AG08396 (cell line): ENCODE measurements at regions not wholly inside any gene's neighbourhood (a gene's known extent, or its start where the extent isn't known, plus 50 kb on each side); places are given as distances from the start of the nearest gene placed in this dataset.
"Not testable (repeated sequence)": the region's sequence is repeated elsewhere in the genome, so short reads cannot be mapped to it uniquely, and the experiment has no call there.

Source experiments
- DNase-seq: peaks from one replicate; pipeline ENCODE4 v3.0.0; 2012; ENCODE audit warnings: low spot score, mixed read lengths

DNA sequence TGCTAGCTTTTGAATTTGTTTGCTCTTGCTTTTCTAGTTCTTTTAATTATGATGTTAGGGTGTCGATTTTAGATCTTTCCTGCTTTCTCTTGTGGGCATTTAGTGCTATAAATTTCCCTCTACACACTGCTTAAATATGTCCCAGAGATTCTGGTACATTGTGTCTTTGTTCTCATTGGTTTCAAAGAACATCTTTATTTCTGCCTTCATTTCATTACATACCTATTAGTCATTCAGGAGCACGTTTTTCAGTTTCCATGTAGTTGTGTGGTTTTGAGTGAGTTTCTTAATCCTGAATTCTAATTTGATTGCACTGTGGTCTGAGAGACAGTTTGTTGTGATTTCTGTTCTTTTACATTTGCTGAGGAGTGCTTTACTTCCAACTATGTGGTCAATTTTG, 51.2 kb upstream of the MB21D2 start:
- DNase-seq = not testable (repeated sequence)

DNA sequence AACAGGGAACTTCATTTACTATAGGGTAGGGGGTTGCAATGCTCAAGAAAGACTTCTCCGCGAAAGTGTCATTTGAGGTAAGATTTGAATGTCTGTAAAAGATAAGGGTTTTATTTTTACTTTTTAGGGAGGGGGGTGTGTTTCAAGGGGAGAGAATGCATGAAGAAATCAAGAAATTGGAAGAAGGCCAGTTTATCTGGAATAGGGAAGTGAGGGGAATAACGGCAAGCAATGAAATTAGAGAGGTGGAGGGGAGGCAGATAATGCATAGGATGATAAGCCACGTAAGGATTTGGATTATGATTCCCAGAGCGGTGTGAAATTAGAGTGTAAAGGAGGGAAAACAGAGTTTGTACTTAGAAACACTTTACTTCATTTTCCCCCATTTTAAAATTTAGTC, 63.0 kb upstream of the MB21D2 start:
- DNase-seq = no peak

DNA sequence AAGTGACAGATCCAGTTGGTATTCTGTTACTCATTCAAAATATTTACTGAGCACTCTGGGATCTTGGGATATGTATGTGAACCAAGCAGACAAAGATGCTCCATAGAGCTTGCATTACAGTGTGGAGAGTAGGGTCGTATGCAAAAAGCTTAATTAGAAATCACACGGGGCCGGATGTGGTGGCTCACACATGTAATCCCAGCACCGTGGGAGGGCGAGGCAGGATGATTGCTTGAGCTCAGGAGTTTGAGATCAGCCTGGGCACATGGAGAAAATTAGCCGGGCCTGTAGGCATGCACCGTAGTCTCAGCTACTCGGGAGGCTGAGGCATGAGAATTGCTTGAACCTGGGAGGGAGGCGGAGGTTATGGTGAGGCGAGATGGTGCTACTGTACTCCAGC, 68.7 kb upstream of the MB21D2 start:
- no peak for DNase-seq

DNA sequence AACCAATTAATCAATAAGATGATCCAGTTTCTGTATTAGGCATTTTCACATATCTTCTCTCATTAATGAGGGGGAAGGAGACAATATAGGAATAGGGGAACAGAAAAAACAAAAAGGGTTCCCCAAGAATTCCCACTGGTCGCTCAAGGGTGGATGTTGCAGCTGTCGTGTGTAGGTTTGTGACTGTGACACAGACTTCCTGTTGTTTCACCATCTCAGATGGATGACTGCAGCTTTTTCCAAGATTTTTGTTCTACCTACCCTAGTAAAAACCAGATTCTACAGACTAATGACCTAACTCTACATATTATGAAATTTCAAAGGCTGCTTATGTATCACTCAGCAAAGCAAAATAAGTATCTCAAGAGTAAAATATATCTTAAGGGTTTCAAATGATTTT, 73.7 kb upstream of the MB21D2 start:
- no peak for DNase-seq

DNA sequence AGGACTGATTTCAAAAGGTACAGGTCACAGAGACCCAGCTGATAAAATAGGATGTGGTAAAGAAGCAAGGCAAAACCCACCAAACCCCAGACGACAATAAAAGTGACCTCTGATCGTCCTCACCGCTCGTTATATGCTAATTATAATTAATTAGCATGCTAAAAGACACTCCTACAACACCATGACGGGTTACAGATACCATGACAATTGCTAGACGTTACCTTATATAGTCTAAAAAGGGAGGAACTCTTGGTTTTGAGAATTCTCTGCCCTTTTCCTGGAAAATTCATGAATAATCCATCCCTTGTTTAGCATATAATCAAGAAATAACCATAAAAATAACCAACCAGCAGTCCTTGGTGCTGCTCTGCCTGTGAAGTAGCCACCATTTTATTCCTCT, 74.7 kb upstream of the MB21D2 start:
- DNase-seq = no peak

DNA sequence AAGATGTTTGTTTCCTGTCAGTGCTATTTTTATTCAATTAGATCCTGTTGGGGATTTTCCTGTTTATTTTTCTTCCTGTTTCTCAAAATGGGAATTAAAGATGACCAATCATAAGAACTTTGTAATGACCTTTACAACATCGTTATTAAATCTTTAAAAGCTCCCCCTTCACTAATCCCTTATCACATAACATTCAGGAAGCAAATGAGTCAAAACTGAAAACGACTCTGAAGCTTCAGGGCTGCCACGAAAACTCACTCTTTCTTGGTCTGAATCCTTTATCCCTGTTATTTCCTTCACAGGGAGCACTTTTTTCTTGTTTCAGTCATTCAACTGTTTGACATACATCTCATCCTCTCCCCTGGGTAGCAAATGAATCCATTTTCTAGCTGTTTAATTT, 75.8 kb upstream of the MB21D2 start:
- DNase-seq = no peak

DNA sequence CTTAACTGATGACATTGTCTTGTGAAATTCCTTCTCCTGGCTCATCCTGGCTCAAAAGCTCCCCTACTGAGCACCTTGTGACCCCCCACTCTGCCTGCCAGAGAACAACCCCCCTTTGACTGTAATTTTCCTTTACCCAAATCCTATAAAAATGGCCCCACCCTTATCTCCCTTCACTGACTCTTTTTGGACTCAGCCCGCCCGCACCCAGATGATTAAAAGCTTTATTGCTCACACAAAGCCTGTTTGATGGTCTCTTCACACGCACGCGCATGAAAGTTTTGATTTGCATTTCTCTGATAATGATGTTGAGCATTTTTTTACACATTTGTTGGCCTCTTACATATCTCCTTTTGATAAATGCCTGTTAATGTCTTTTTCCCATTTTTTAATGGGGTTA, 83.5 kb upstream of the MB21D2 start:
- not testable (repeated sequence) for DNase-seq

DNA sequence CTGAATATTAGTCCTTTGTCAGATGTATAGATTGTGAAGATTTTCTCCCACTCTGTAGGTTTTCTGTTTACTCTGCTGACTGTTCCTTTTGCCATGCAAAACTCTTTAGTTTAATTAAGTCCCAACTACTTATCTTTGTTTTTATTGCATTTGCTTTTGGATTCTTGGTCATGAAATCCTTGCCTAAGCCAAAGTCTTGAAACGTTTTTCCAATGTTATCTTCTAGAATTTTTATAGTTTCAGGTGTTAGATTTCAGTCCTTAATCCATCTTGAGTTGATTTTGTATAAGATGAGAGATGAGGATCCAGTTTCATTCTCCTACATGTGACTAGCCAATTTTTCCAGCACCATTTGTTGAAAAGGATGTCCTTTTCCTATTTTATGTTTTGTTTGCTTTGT, 86.0 kb upstream of the MB21D2 start:
- DNase-seq = not testable (repeated sequence)

DNA sequence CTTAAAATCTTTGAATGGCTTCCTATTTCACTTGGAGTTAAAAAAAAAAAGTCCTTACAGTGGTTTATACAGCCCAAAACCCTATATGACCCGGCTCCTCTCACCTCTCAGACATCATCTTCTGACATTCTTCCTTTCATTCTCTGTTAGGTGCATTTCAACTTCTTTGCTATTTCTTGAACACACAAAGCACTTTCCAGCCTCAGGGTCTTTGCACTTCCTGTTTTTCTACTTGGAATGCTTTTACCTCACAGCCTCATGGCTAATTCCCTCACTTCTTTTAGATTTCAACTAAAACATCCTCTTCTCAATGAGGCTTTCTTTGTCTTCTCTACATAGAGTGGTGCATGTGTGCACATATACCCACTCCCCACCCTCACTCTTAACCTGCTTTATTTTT, 91.0 kb upstream of the MB21D2 start:
- DNase-seq = no peak

DNA sequence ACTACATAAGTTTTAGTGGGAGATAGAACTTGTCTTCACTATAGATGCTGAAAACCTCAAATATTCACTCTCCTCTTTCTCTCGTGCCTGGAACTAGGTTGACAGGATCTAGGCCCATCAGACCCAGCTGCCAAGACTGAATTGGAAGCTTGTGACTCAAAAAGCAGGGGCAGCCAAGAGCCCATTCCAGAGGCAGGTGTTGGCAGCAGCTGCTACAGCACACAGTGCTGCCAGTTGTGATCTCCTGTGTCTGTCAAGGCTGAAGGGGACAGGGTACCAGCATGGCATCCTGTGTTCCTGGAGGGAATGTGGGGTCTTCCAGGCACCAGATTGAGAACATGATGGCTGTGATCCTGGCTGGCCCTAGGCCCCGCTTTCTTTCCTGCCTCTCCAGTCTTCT, 92.5 kb upstream of the MB21D2 start:
- no peak for DNase-seq

DNA sequence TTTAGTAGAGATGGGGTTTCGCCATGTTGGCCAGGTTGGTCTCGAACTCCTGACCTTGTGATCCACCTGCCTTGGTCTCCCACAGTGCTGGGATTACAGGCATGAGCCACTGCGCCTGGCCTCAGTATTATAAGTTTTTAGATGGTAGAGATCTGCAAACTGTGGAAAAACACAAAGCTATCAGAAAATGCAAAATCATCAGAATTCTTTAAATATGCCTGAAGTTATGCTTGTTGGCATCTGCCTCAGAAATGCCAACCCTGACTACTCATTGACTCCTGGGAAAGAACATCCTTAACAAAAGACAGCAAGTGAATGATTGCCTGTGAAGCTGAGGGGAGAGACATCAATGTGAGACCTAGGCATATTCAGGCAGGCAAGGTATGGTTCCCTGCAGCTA, 94.3 kb upstream of the MB21D2 start:
- no peak for DNase-seq

DNA sequence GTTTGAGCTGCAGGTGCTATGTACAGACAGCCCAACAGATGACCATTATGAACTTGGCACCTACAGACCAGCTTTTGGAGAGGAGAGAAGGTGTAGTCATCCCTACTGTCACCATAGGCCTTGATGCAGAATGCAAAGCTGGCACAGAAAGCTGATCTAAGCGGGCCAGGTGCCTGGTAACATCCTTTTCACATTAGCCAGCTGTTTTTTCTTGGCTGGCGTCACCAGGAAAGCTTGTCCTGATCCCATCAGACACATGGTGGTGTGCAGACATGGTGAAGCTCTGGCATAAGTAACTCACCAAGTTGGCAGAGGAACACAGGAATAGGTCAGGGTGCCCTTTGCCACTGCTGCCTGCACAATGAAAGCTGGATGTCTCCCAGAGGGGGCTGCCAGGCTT, 97.2 kb upstream of the MB21D2 start:
- no peak for DNase-seq

DNA sequence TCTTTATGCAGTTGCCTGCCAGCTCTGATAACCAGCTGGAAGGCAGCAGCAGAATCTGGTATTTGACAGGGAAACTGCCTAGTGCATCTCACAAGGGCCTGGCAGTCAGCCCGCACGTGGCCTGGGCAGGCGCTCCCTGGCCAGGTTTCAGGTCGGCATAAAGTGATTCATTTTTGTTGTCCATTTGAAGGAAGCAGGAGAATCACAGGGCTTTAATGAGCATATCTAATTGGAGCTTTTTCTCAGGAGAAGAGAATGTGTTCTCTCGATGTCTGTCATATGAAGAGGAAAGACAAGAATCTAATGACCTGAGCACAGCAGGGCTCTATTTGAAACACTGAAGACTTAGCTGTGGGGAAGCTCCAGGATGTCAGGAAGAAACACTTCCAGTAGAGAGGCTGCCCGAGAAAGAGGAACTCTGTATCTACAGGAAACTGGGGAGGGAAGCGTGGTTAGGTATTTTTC, 98.8 kb upstream of the MB21D2 start:
- no peak for DNase-seq

DNA sequence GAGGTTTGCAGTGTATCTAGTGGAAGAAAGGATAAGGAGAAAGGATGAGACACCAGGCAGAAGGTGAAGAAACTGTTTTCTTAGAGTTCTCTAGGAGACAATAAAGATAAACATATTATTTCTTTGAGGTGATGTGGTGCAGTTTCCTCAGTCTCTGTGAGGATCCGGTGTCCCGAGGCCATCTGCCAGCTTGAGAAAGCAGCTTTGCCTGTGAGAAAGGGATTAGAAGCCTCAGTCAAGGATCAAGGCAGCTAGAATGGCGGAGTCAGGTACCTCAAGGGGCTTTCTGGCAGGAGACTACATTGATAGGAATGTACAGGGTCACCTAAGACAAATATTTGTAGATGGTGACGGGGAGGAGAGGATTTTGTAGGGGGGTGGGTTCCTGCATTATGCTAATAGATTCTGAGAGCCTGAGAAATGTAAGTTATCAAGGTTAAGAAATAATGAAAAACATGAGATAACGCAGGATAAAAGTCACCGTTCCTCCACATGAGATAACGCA, 103.9 kb upstream of the MB21D2 start:
- no peak for DNase-seq

DNA sequence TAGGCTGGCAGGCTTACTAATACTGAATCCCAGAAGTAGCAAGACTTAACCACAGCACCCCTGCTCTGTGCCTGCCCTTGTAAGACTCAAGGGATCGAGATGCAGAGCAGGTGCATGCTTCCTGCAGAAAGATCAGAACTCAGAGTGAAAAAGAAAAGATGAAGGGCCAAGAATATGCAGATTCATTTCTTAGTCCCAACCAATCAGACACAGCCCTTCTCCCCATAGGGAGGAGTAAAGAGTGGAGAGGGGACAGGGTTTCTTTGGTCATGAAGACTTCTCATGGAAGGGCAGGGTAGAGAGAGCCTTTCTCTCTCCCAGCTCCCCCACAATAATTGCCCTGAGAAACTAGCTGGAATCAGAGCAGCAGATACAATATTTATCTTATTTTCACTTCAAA, 105.6 kb upstream of the MB21D2 start:
- no peak for DNase-seq

DNA sequence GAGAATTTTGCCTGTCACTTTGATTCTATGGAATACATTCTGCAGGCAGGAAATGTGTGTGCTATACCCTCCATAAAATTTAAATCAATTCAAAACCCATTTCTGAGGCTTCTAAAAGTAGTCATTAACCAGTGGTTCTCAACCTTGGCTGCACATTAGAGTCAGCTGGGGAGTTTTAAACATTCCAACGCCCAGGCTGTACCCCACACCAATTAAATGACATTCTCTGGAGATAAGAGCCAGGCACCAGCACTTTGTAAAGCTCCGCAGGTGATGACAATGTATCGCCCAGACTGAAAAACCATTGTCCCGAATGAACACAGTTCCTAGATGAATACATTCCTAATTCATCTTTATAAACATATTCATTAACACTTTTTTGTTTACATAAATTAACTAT, 110.6 kb upstream of the MB21D2 start:
- no peak for DNase-seq

DNA sequence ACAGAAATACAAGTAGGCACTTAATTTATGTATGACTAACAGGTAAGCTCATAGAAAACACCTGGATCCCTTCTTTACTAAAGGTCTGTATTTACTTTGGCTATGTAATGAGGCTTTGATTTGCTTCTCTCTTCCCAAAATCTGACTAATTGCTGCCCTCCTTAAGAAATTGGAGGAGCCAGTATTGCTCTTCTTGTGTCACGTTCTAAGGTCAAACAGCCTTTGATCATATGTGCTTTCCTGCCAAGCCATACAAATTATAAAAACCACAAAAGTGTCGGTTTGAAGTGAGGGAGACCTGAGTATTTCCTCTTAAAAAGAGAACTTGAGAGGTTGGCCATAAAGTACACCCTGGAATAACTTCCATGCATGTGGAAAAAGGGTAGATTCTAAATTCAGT, 112.1 kb upstream of the MB21D2 start:
- no peak for DNase-seq

DNA sequence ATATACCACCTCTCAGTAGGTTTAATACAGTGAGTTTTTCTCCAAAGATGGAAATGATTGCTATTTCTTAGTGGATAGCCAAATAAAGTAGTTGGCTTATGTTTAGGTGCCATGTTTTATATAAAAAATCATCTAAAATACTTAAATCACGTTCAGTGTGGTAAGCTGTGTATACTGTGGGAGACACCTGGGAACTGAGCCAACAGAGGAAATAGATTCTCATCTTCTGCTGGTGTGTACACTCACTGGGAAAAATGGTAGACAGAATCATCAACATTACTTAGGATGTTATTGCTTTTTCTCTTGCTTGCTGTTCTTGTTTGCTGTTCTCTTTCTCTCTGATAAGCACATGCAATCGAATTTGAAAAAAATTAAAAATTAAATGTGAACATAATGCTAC, 112.6 kb upstream of the MB21D2 start:
- no peak for DNase-seq

DNA sequence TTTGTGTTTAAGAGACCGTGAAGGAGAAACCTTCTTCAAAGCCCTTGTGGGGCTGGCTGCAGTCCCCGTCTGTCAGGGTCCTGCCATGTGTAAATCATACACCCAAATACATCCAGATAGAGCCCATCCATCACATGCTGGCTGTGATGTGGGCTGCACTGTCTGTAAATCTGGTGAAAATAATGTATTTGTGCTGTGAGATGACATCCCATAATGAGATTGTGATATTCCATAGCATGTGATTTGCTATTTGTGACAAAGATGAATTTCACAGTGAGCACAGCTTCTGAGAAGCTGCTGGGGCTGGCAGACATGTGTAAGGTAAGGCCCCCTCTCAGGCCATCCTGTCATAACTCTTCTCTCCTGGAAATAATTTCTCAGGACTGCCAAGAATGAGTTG, 114.3 kb upstream of the MB21D2 start:
- no peak for DNase-seq

DNA sequence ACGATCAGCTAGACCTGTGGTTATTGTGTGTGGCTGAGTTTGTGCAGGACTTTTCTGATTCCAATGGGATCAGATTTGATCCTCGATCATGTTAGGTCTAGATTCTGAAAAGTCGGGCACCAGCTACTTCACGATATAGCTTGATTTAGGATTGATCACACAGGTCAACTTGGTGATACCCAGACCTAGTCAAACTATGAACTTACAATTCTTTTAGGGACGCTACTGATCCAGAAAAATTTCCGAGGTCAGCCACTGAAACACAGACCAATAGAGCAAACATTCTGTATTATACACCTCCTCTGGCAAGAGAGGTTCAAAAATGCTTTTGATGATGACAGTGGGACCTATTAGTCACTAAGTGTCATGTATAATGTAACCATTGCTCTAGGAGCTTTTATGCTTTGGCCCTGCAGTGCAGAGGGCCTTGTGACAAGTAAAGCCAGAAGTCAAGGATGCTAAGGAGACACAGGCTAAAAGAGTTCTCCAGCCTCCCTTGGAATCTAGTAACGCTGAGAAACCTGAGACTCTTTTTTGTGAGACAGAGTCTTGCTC, 115.6 kb upstream of the MB21D2 start:
- DNase-seq = no peak

DNA sequence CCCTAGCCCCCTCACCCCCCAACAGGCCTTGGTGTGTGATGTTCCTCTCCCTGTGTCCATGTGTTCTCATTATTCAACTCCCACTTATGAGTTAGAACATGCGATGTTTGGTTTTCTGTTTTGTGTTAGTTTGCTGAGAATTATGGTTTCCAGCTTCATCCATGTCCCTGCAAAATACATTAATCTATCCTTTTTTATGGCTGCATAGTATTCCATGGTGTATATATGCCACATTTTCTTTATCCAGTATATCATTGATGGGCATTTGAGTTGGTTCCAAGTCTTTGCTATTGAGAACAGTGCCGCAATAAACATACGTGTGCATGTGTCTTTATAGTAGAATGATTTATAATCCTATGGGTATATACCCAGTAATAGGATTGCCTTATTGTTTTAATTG, 120.2 kb upstream of the MB21D2 start:
- DNase-seq = not testable (repeated sequence)

DNA sequence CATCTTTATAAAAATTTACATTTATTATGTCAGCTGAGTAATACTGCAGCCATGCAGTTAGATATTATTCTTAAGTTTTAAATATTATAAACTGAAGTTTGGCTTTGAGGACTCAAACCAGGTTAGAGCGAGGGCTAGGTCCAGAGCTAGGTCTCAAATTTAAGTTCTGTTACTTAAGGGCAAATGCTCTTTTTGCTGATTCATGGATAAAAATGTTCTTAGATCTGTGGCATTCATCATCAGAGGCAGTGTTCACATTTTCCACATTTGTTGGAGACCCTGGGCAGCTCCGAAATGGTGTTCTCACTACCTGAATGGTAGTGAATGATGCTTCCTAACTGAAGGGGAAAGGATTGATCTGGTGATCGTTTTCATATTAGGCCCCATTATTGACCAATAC, 121.4 kb upstream of the MB21D2 start:
- DNase-seq = no peak

DNA sequence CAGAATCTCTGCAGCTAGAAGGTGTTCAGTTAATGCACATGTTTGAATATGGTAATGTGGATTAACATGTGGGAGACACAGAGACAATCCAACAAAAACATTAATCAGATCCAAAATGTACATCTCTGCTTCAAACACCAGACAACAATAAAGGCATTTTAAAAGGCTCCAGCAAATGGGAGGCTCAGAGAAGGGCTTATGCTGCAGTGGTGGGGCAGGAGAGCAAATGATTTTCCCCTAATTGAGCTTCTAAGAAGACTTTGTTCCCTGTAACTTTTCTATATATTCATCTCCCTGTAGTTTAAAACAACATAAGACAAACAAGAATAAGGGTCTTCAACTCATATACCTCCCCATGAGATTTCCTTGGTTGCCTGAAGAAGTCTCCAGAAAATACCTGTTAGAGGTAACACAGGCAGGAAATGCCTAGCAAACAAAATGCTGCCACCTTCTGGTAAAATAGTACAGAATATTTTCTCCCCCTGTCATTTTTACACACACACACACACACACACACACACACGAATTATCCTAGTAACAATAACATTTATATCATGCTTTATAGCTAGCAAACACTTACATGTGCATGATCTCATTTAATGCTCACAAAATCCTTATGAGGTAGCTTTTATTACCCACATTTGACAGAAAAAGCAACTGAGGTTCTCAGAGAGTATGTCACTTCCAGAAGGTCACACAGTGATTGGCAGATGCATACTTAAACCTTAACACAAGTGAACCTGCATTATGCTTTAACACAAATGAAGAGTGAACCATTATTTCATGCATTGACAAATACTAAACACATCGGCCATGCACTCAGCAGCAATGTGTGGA, 123.4 kb upstream of the MB21D2 start:
- DNase-seq = peak; percentile 25

DNA sequence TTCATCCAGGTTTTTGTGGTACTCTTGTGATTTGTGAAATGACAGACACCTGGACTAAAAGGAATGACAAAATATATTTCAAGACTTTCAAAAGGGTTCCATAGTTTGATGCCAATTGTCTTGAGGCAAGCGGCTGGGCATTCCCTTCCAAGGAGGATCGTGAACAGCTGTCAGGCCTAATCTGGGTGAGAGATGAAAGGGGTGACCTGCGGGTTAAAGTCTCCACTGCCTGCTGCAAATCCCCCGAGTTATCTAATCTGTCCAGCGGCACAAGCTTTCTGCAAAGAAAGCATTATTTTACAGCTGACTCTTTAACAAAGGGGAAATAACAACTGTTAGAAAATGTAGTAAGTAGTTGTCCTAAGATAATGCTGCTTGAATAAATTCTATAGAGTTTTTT, 128.7 kb upstream of the MB21D2 start:
- DNase-seq = no peak
